ENCODE measurements at regions not wholly inside any gene's neighbourhood (a gene's known extent, or its start where the extent isn't known, plus 50 kb on each side); places are given as distances from the start of the nearest gene placed in this dataset.

GRCh38 chr9:87269296-87270176 lies 228.1 kb upstream of the DAPK1 start (continued):
- TF ChIP-seq PHF8 (conservative IDR thresholded peaks at IDR 0.05; ENCODE audit: low read depth, low read length), result no peak
- TF ChIP-seq CBX5 (IDR thresholded peaks at IDR 0.05; ENCODE audit: low read depth, low read length), result no peak
- TF ChIP-seq CBX8 (IDR thresholded peaks at IDR 0.05; ENCODE audit: borderline replicate concordance, low read depth, low read length), result no peak
- no peak for TF ChIP-seq GTF2F1 (IDR thresholded peaks at IDR 0.05; ENCODE audit: borderline replicate concordance, low read depth, low read length)
